ENCODE measurements at regions not wholly inside any gene's neighbourhood (a gene's known extent, or its start where the extent isn't known, plus 50 kb on each side); places are given as distances from the start of the nearest gene placed in this dataset.
"Not testable (repeated sequence)": the region's sequence is repeated elsewhere in the genome, so short reads cannot be mapped to it uniquely, and the experiment has no call there.

- Mint-ChIP-seq H3K4me1 (no peaks in the 10 kb centered on the region), H3K36me3 (no peaks in the 10 kb centered on the region), H3K9me3 (no peaks in the 10 kb centered on the region), H3K27me3 (peaks cover 26% of the 10 kb centered on the region), H3K27ac (no peak overlapping the region), H3K4me3 (no peak overlapping the region)
- no peak for ATAC-seq
Measured at GRCh38 chr5:175357995-175358394, 86.0 kb downstream of the DRD1 start.

- H3K27me3 Mint-ChIP-seq: peaks cover 16% of the 10 kb centered on the region
- no peaks in the 10 kb centered on the region for H3K4me1 Mint-ChIP-seq
- no peak for ATAC-seq
- H3K27ac Mint-ChIP-seq: no peak overlapping the region
- no peak overlapping the region for H3K4me3 Mint-ChIP-seq
- H3K9me3 Mint-ChIP-seq: no peaks in the 10 kb centered on the region
- no peaks in the 10 kb centered on the region for H3K36me3 Mint-ChIP-seq
Measured at GRCh38 chr5:175356428-175356827, 87.6 kb downstream of the DRD1 start.

GRCh38 chr5:175354964-175355363, 89.0 kb downstream of the DRD1 start:
- Mint-ChIP-seq H3K27me3 (peaks cover 5% of the 10 kb centered on the region), H3K36me3 (no peaks in the 10 kb centered on the region), H3K4me3 (no peak overlapping the region), H3K9me3 (no peaks in the 10 kb centered on the region), H3K27ac (no peak overlapping the region), H3K4me1 (no peaks in the 10 kb centered on the region)
- no peak for ATAC-seq

- Mint-ChIP-seq H3K27me3 (peaks cover 5% of the 10 kb centered on the region), H3K4me1 (no peaks in the 10 kb centered on the region), H3K27ac (no peak overlapping the region), H3K36me3 (no peaks in the 10 kb centered on the region), H3K4me3 (no peak overlapping the region), H3K9me3 (no peaks in the 10 kb centered on the region)
- no peak for ATAC-seq
Measured at GRCh38 chr5:175353926-175354325, 90.1 kb downstream of the DRD1 start.

GRCh38 chr5:175351897-175352590, 91.9 kb downstream of the DRD1 start:
- no peaks in the 10 kb centered on the region for H3K36me3 Mint-ChIP-seq
- H3K27ac Mint-ChIP-seq: no peak overlapping the region
- no peaks in the 10 kb centered on the region for H3K4me1 Mint-ChIP-seq
- H3K27me3 Mint-ChIP-seq: peaks cover 5% of the 10 kb centered on the region
- H3K9me3 Mint-ChIP-seq: no peaks in the 10 kb centered on the region
- no peak for ATAC-seq
- no peak overlapping the region for H3K4me3 Mint-ChIP-seq

GRCh38 chr5:175351126-175351525, 92.9 kb downstream of the DRD1 start:
- ATAC-seq: no peak
- peaks cover 5% of the 10 kb centered on the region for H3K27me3 Mint-ChIP-seq
- no peak overlapping the region for H3K4me3 Mint-ChIP-seq
- no peaks in the 10 kb centered on the region for H3K9me3 Mint-ChIP-seq
- H3K4me1 Mint-ChIP-seq: no peaks in the 10 kb centered on the region
- no peaks in the 10 kb centered on the region for H3K36me3 Mint-ChIP-seq
- no peak overlapping the region for H3K27ac Mint-ChIP-seq

GRCh38 chr5:175347931-175348330, 96.1 kb downstream of the DRD1 start:
- peaks cover 11% of the 10 kb centered on the region for H3K27me3 Mint-ChIP-seq
- no peaks in the 10 kb centered on the region for H3K4me1 Mint-ChIP-seq
- H3K36me3 Mint-ChIP-seq: no peaks in the 10 kb centered on the region
- no peak overlapping the region for H3K4me3 Mint-ChIP-seq
- peaks cover 6% of the 10 kb centered on the region for H3K9me3 Mint-ChIP-seq
- ATAC-seq: no peak
- H3K27ac Mint-ChIP-seq: no peak overlapping the region

- H3K36me3 Mint-ChIP-seq: no peaks in the 10 kb centered on the region
- no peak overlapping the region for H3K27ac Mint-ChIP-seq
- H3K4me3 Mint-ChIP-seq: no peak overlapping the region
- no peak for ATAC-seq
- peaks cover 6% of the 10 kb centered on the region for H3K9me3 Mint-ChIP-seq
- H3K4me1 Mint-ChIP-seq: no peaks in the 10 kb centered on the region
- H3K27me3 Mint-ChIP-seq: peaks cover 5% of the 10 kb centered on the region
Measured at GRCh38 chr5:175347027-175347426, 97.0 kb downstream of the DRD1 start.

- ATAC-seq: no peak
- Mint-ChIP-seq H3K4me1 (no peaks in the 10 kb centered on the region), H3K36me3 (no peaks in the 10 kb centered on the region), H3K4me3 (no peak overlapping the region), H3K9me3 (peaks cover 6% of the 10 kb centered on the region), H3K27me3 (peaks cover 5% of the 10 kb centered on the region), H3K27ac (no peak overlapping the region)
Measured at GRCh38 chr5:175344331-175345195, 99.4 kb downstream of the DRD1 start.

GRCh38 chr5:175343308-175343707, 100.7 kb downstream of the DRD1 start:
- Mint-ChIP-seq H3K27me3 (peaks cover 5% of the 10 kb centered on the region), H3K4me1 (no peaks in the 10 kb centered on the region), H3K9me3 (peaks cover 6% of the 10 kb centered on the region), H3K4me3 (no peak overlapping the region), H3K36me3 (no peaks in the 10 kb centered on the region), H3K27ac (no peak overlapping the region)
- ATAC-seq: no peak

GRCh38 chr5:175340180-175340579, 103.8 kb downstream of the DRD1 start:
- no peak overlapping the region for H3K27ac Mint-ChIP-seq
- H3K4me1 Mint-ChIP-seq: no peaks in the 10 kb centered on the region
- H3K27me3 Mint-ChIP-seq: peaks cover 5% of the 10 kb centered on the region
- peaks cover 3% of the 10 kb centered on the region for H3K9me3 Mint-ChIP-seq
- no peak overlapping the region for H3K4me3 Mint-ChIP-seq
- H3K36me3 Mint-ChIP-seq: no peaks in the 10 kb centered on the region
- ATAC-seq: no peak

GRCh38 chr5:175337680-175338079, 106.3 kb downstream of the DRD1 start:
- Mint-ChIP-seq H3K4me1 (no peaks in the 10 kb centered on the region), H3K9me3 (no peaks in the 10 kb centered on the region), H3K36me3 (no peaks in the 10 kb centered on the region), H3K27ac (no peak overlapping the region), H3K27me3 (no peaks in the 10 kb centered on the region), H3K4me3 (no peak overlapping the region)
- no peak for ATAC-seq

- no peak for ATAC-seq
Measured at GRCh38 chr5:175336781-175337180, 107.2 kb downstream of the DRD1 start.

GRCh38 chr5:175335691-175336090, 108.3 kb downstream of the DRD1 start:
- ATAC-seq: no peak
- H3K4me1 Mint-ChIP-seq: no peaks in the 10 kb centered on the region
- no peaks in the 10 kb centered on the region for H3K9me3 Mint-ChIP-seq
- H3K27ac Mint-ChIP-seq: no peak overlapping the region
- no peaks in the 10 kb centered on the region for H3K27me3 Mint-ChIP-seq
- no peak overlapping the region for H3K4me3 Mint-ChIP-seq
- no peaks in the 10 kb centered on the region for H3K36me3 Mint-ChIP-seq

More at GRCh38 chr5:175336781-175337180, 107.2 kb downstream of the DRD1 start:
- Mint-ChIP-seq H3K4me3 (no peak overlapping the region), H3K36me3 (no peaks in the 10 kb centered on the region), H3K27ac (no peak overlapping the region), H3K9me3 (no peaks in the 10 kb centered on the region), H3K27me3 (no peaks in the 10 kb centered on the region), H3K4me1 (no peaks in the 10 kb centered on the region)

GRCh38 chr5:175331173-175332036, 112.6 kb downstream of the DRD1 start:
- not testable (repeated sequence) for H3K4me1 Mint-ChIP-seq, H3K27me3 Mint-ChIP-seq, H3K4me3 Mint-ChIP-seq, H3K9me3 Mint-ChIP-seq, ATAC-seq, H3K36me3 Mint-ChIP-seq, H3K27ac Mint-ChIP-seq
